ENCODE measurements at regions not wholly inside any gene's neighbourhood (a gene's known extent, or its start where the extent isn't known, plus 50 kb on each side); places are given as distances from the start of the nearest gene placed in this dataset.
A peak's percentile ranks its signal among the peaks of the same experiment; 100 is the strongest.

- DNase-seq (ENCODE audit: low spot score): no peak
These were observed 125.8 kb upstream of the PCDH9 start for GRCh38 chr13:67355812-67356476.

GRCh38 chr13:67353941-67354340, 123.8 kb upstream of the PCDH9 start:
- DNase-seq (ENCODE audit: low spot score): no peak

GRCh38 chr13:67353031-67353430, 122.9 kb upstream of the PCDH9 start:
- no peak for DNase-seq (ENCODE audit: low spot score)

- DNase-seq (ENCODE audit: low spot score): no peak
These were observed 121.8 kb upstream of the PCDH9 start for GRCh38 chr13:67351909-67352308.

GRCh38 chr13:67351114-67351513, 121.0 kb upstream of the PCDH9 start:
- DNase-seq (ENCODE audit: low spot score): no peak

GRCh38 chr13:67343777-67344176, 113.6 kb upstream of the PCDH9 start:
- DNase-seq (ENCODE audit: low spot score): peak; percentile 21

- no peak for DNase-seq (ENCODE audit: low spot score)
These were observed 111.3 kb upstream of the PCDH9 start for GRCh38 chr13:67341406-67341805.

- no peak for DNase-seq (ENCODE audit: low spot score)
These were observed 100.0 kb upstream of the PCDH9 start for GRCh38 chr13:67330149-67330548.

- DNase-seq (ENCODE audit: low spot score): no peak
These were observed 98.8 kb upstream of the PCDH9 start for GRCh38 chr13:67328895-67329294.

- DNase-seq (ENCODE audit: low spot score): no peak
These were observed 88.7 kb upstream of the PCDH9 start for GRCh38 chr13:67318860-67319259.

- DNase-seq (ENCODE audit: low spot score): no peak
These were observed 88.3 kb upstream of the PCDH9 start for GRCh38 chr13:67318398-67318797.

- no peak for DNase-seq (ENCODE audit: low spot score)
These were observed 84.3 kb upstream of the PCDH9 start for GRCh38 chr13:67314405-67314804.

GRCh38 chr13:67308004-67308772, 78.1 kb upstream of the PCDH9 start:
- no peak for DNase-seq (ENCODE audit: low spot score)

- DNase-seq (ENCODE audit: low spot score): no peak
These were observed 76.6 kb upstream of the PCDH9 start for GRCh38 chr13:67306742-67307141.

- DNase-seq (ENCODE audit: low spot score): no peak
These were observed 73.7 kb upstream of the PCDH9 start for GRCh38 chr13:67303661-67304333.

- DNase-seq (ENCODE audit: low spot score): no peak
These were observed 69.6 kb upstream of the PCDH9 start for GRCh38 chr13:67299751-67300150.

GRCh38 chr13:67299072-67299635, 69.0 kb upstream of the PCDH9 start:
- no peak for DNase-seq (ENCODE audit: low spot score)

- DNase-seq (ENCODE audit: low spot score): no peak
These were observed 68.2 kb upstream of the PCDH9 start for GRCh38 chr13:67298297-67298696.

- no peak for DNase-seq (ENCODE audit: low spot score)
These were observed 66.4 kb upstream of the PCDH9 start for GRCh38 chr13:67296511-67296910.

GRCh38 chr13:67292886-67293285, 62.8 kb upstream of the PCDH9 start:
- DNase-seq (ENCODE audit: low spot score): no peak

- no peak for DNase-seq (ENCODE audit: low spot score)
These were observed 55.5 kb upstream of the PCDH9 start for GRCh38 chr13:67285611-67286010.

- DNase-seq (ENCODE audit: low spot score): no peak
These were observed 53.5 kb upstream of the PCDH9 start for GRCh38 chr13:67283637-67284036.

GRCh38 chr13:67281466-67281865, 51.3 kb upstream of the PCDH9 start:
- DNase-seq (ENCODE audit: low spot score): no peak
